GM18951 (cell line): ENCODE measurements at regions not wholly inside any gene's neighbourhood (a gene's known extent, or its start where the extent isn't known, plus 50 kb on each side); places are given as distances from the start of the nearest gene placed in this dataset.

ENCODE experiments used
- POLR2A ChIP-seq: IDR thresholded peaks from 4 replicates; pipeline ENCODE4 v1.6.1; 2011; ENCODE audit warnings: mild to moderate bottlenecking; ENCODE audit not compliant: insufficient read length, insufficient read depth; ENCODE audit errors: extremely low read depth
- in situ Hi-C: fragments of 300-500 bp; cut with MboI; formaldehyde crosslinking; loops from one replicate; pipeline ENCODE4 v1.12.0; 2022; ENCODE audit warnings: low sequenced_read_pairs, mixed read lengths, inconsistent platforms; ENCODE audit not compliant: unreplicated experiment

DNA sequence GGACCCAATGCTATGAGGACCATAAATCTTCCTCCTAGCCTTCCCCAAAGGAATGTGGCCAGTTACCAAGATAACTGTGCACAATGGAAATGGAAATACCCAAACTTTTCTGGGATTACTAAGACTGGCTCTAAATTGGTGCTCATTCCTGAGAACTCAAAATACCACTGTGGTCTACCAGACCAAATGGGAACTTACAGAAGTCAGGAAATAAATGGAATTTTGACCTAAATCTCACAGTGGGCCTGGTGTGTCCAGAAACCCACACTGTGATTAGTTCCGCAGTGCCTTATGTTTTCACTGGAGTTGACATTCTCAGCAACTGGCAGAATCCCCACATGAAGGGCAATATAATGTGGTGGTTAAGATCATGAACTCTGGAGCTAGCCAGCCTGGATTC lies 99.4 kb upstream of the ZC3H12C start:
- in situ Hi-C loops = no loop called here
- TF ChIP-seq POLR2A = no peak

DNA sequence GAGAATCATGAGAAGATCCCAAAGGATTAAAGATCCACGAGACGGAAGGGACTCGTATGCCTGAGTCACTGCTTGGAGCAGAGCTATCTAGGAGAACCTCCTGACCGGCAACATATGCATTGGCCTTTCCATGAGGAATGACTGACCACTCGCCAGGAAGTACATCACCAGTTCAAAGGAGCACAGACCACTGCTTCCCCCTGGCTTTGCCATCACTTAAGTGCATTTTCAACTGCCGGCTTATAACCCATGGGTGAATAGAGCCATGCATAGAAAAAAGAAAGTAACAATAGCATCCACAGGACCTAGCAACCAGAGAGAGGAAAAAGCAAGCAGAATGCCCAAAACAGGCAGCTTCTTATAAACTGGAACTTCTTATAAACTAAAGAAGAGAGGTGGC lies 98.3 kb upstream of the ZC3H12C start:
- no peak for TF ChIP-seq POLR2A
- in situ Hi-C loops = no loop called here

DNA sequence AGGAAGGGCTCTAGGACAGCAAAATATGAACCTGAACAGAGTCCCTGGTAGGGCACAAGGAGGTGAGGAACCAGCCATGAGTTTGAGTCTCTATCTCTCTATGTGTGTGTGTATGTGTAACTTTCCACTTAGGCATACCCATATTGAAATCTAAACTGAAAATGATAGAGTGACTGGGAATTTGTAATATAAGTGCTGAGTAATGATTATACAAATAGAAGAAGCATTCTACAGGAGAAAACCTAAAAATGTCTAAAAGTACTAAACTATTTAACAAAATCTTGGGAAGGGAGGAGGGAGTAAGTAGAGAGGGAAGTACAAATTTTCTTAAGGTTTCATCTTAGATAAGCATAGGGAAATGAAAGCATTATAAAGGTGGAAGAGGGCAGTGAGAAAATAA lies 97.1 kb upstream of the ZC3H12C start:
- no peak for TF ChIP-seq POLR2A
- in situ Hi-C loops = no loop called here

DNA sequence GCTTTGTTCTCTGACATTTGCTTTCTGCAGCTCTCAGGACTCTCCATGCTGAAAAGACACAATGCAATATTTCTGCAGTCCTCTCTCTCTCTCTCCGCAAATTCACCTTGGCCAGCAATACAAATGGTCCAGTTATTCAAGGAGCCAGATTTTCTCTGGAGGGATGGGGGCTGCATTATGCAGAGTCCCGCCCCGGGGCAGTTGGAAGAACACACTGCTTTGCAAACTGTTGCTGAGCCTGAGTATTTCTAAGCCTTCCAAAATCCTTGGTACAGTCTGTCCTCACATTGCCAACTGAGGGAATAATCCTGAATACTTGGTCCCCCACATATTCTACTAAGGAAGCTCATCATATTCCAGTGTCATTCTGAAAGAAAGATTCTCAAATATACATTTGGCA lies 94.3 kb upstream of the ZC3H12C start:
- no peak for TF ChIP-seq POLR2A
- in situ Hi-C loops = no loop called here

DNA sequence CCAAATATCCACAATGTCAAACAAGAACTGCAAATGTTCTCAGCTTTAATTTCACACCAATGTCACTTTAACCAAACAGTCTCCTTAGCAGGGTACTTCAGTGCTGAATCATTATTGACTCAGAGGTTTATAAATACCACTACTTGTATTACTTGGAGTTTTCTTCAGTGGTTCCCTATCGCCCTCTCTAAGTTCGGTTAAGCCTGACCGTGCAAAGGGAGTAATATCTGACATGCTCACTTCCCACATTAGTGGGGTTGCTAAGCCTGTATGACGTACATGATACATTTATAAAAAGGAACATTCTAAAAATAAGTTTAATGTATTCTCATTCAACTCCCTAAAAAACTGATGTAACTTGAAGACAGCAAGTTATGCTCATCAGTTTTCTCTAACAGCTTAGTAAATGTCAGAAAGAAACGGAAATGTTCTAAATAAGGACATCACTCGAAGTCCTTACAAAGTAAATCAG lies 93.1 kb upstream of the ZC3H12C start:
- no peak for TF ChIP-seq POLR2A
- in situ Hi-C loops = no loop called here

DNA sequence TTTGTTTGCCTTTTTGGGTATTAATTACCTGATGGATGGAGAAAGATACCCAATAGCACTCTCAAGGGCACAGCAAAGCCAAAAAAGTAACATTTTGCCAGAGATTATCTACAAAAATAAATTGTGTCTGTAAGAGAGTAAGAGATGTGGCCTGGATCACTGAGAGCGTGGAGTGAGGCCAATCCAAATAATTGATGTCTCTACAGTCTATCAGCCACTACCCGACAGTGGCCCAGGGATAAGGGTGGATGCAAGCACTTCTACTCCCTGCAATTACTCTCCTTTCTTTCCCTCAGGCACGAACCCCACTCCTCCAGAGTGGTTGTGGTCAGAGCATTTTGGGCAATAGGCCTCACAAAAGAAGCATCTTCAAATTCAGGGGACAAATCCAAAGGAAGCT lies 92.3 kb upstream of the ZC3H12C start:
- TF ChIP-seq POLR2A = no peak

DNA sequence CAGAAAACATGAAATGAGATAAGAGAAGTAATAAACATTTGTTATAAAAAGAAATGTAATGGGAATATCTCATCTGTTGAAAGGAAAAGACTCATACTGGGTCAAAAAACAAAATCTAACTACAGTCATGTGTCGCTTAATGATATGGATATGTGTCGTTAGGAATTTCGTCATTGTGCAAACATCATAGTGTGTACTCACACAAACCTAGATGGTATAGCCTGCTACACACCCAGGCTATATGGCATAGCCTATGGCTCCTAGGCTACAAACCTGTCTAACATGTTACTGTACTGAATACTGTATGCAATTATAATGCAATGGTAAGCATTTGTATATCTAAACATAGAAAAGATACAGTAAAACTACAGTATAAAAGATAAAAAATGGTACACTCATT lies 89.8 kb upstream of the ZC3H12C start:
- no peak for TF ChIP-seq POLR2A
- in situ Hi-C loops = no loop called here

More for the DNA sequence above, 92.3 kb upstream of the ZC3H12C start:
- in situ Hi-C loops = no loop called here

DNA sequence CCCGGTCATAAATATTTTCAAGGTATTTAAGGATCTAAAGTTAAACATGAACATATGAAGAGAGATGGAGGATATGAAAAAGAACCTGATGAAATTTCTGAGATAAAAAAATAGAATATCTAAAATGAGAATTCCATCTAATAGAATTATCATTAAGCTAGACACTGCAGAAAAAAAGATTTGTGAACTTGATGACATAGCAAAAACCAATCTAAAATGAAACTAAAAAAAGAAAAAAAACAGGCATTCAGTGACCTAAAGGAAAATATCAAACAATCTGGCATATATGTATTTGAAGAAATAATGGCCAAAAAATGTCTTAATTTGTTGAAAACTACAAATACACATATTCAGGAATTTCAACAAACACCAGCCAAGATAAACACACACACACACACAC lies 81.6 kb upstream of the ZC3H12C start:
- no peak for TF ChIP-seq POLR2A
- in situ Hi-C loops = no loop called here

DNA sequence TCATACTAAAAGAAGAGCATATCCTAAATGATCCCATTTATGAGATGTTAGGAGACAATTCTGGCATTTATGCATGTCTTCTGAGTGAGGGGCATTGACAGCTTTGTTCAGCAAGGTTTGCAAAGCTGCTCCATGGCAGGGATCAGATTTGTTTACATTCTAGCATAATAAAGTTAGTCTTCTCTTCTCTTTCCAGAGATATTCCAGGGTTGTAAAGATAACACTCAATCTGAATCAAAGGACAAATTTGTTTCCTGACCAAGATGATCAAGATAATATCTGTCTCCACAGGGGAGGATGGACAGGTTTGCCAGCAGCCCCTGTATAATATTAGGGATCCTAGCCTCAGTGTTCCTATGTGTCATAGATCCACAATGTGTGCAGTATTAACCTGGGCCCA lies 77.5 kb upstream of the ZC3H12C start:
- in situ Hi-C loops = no loop called here
- no peak for TF ChIP-seq POLR2A

DNA sequence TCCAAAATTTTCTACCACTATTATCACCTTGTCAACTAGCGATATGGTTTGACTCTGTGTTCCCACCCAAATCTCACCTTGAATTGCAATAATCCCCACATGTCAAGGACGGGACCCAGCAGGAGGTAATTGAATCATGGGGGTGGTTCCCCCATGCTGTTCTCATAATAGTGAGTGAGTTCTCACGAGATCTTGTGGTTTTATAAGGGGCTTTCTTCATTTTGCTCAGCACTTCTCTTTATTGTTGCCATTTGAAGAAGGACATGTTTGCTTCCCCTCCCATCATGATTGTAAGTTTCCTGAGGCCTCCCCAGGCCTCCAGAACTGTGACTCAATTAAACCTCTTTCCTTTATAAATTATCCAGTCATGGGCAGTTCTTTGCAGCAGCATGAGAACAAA lies 73.5 kb upstream of the ZC3H12C start:
- no peak for TF ChIP-seq POLR2A
- in situ Hi-C loops = no loop called here

DNA sequence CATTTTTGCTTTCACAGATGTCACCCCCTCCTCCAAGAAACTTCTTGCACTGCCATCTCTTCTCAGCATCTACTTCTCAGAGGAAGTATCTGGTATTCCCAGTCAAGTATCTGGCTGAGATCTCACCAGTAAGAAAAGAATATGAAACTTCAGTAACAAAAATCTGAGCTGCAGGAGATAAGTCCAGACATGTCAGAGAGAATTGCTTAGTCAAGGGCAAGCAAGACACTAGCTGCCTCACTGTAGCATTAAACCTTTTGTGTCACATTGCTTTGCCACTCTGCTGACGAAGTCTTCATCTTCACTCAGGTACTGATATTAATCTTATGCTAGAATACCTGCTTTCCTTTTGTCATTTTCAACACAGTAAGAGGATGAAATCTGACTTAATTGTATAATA lies 70.6 kb upstream of the ZC3H12C start:
- in situ Hi-C loops = no loop called here
- no peak for TF ChIP-seq POLR2A

DNA sequence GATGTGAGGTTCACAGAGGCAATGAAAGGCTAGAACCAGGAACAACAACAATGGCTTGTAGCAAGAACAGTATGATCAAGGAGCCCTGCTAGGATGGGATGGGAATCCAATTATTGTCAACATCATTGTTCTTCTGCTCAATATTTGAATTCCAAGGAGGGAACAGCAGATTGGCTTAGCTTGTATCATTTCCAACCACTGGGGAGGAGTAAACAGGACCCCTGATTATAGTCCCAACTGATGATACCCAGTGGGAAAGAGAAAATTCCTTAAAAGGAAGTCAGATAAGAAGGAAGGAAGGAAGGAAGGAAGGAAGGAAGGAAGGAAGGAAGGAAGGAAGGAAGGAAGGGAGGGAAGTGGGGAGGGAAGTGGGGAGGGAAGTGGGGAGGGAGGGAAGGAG lies 69.5 kb upstream of the ZC3H12C start:
- TF ChIP-seq POLR2A = no peak
- in situ Hi-C loops = no loop called here

DNA sequence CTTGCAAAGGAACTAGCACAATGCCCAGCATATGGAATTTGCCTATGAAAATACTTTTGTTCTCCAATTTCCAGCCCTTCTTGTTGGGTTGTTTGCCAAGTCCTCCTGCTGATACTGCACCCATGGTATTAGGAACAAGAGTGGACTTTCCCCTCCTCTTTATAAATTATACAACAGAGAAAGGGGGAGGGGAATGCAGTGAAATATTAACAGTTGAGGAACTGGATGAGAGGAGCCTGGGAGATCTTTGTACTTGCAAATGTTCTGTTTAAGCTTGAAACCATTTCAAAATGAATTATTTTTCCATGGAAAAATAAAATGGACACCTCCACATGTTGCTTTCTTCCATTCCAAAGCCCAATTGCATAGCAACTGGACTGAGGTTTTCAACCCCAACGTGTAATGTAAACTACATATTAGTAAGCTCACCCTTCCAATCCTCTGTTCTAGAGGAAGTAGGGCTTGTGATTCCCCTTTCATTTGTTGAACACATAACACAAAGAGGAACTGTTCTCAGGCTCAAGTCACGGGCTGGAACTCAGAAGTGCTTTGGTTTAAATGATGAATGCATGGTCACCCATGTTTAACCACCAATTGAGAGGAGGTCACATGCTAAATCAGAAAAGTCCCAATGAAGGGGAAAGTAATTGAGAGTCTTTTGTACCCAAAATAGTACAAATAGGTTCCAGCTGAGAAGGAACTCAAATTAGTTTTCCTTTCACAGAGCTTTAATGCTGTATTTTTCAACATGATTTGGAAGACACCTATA lies 66.2 kb upstream of the ZC3H12C start:
- in situ Hi-C loops = no loop called here
- TF ChIP-seq POLR2A = no peak

DNA sequence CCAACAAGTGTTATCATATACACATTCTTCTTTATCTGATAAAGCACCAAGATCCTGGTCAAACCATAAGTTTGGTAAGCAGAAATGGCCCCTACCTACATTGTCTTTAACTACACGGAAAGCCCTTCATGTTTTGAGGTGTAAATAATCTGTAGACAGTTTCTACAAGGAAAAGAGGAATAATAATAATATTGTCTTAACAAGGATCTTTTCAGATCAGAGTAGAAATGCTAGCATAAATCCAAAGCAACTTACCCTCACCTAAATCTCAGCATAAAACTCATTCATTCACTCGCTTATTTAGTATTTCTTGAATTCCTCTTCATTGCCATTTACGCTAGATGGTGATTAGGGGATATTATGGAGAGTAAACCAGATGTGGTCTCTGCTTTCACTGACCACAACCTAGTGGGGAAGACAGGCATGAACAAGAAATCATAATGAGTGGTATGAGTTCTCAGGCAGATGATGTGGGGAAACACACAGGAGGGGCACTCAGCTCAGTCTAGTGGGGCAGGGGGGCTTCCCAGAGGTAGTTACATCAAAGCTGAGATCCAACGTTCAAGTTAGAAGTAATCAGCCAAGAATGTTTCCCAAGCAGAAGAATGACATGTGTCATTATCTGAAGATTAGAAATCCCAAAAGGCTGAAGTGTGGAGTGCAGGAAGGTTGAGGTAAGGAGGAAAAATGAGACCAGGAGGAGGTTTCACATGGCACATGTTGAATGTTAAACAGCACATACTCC lies 65.4 kb upstream of the ZC3H12C start:
- TF ChIP-seq POLR2A = no peak
- in situ Hi-C loops = no loop called here
